ENCODE measurements at regions not wholly inside any gene's neighbourhood (a gene's known extent, or its start where the extent isn't known, plus 50 kb on each side); places are given as distances from the start of the nearest gene placed in this dataset.

- TF ChIP-seq CTCF (IDR thresholded peaks at IDR 0.05 in 2 of 3, conservative IDR thresholded peaks at IDR 0.05 in 1 of 3; ENCODE audit: insufficient read depth in 2 of 3, low read depth in 1 of 3, low read length in 3 of 3) (no peak), IRF2 (CRISPR knock-in tag; IDR thresholded peaks at IDR 0.05) (no peak), GATA2 (CRISPR knock-in tag; IDR thresholded peaks at IDR 0.05) (no peak), RBFOX2 (IDR thresholded peaks at IDR 0.05; ENCODE audit: low read depth, low read length) (no peak), ZHX1 (conservative IDR thresholded peaks at IDR 0.05; ENCODE audit: low read length) (no peak), TEAD4 (IDR thresholded peaks at IDR 0.05; ENCODE audit: low read length) (no peak), TEAD4 (CRISPR knock-in tag; IDR thresholded peaks at IDR 0.05; ENCODE audit: borderline replicate concordance) (no peak), CREB1 (IDR thresholded peaks at IDR 0.05) (no peak), CREB1 (CRISPR knock-in tag; IDR thresholded peaks at IDR 0.05) (no peak), MYBL2 (IDR thresholded peaks at IDR 0.05; ENCODE audit: low read depth) (no peak), MYBL2 (CRISPR knock-in tag; IDR thresholded peaks at IDR 0.05; ENCODE audit: borderline replicate concordance) (no peak), ZNF23 (CRISPR knock-in tag; IDR thresholded peaks at IDR 0.05) (no peak)
Observed at GRCh38 chr11:70616938-70617654, 218.8 kb downstream of the CTTN start.

Measured in K562 (cell line).